Osteoblast (primary cell): ENCODE measurements at regions not wholly inside any gene's neighbourhood (a gene's known extent, or its start where the extent isn't known, plus 50 kb on each side); places are given as distances from the start of the nearest gene placed in this dataset.

Experiments
- DNase-seq: peaks from one replicate; pipeline ENCODE4 v3.0.0; 2011; ENCODE audit warnings: low spot score, mixed read lengths; ENCODE audit not compliant: insufficient read length; ENCODE audit errors: missing footprints
- H2AFZ ChIP-seq: 2 replicates; pipeline ENCODE4 v1.6.0; 2011; ENCODE audit warnings: mild to moderate bottlenecking, low read length
- H3K27ac ChIP-seq: 2 replicates; pipeline ENCODE4 v1.5.1; 2011; ENCODE audit warnings: mild to moderate bottlenecking, low read depth, low read length, moderate library complexity
- H3K27me3 ChIP-seq: 2 replicates; pipeline ENCODE4 v1.6.0; 2012; ENCODE audit warnings: mild to moderate bottlenecking, control low read depth, inconsistent platforms, low read length, moderate library complexity; ENCODE audit not compliant: insufficient read depth
- H3K36me3 ChIP-seq: 2 replicates; pipeline ENCODE4 v1.5.1; 2011; ENCODE audit warnings: mild to moderate bottlenecking, low read length, control low read depth, moderate library complexity; ENCODE audit not compliant: insufficient read depth
- H3K4me1 ChIP-seq: 2 replicates; pipeline ENCODE4 v1.5.1; 2011; ENCODE audit warnings: mild to moderate bottlenecking, low read length, control low read depth, moderate library complexity; ENCODE audit not compliant: insufficient read depth
- H3K4me2 ChIP-seq: 2 replicates; pipeline ENCODE4 v1.6.0; 2011; ENCODE audit warnings: mild to moderate bottlenecking, low read length; ENCODE audit not compliant: insufficient read depth
- H3K4me3 ChIP-seq: fragments of 200-600 bp; sonication (generic); 3 replicates; pipeline ENCODE4 v1.5.1; 2012; ENCODE audit warnings: mild to moderate bottlenecking, low read length, inconsistent platforms; ENCODE audit not compliant: insufficient read depth
- H3K79me2 ChIP-seq: 2 replicates; pipeline ENCODE4 v1.6.0; 2012; ENCODE audit warnings: mild to moderate bottlenecking, low read length, control low read depth, inconsistent platforms; ENCODE audit not compliant: insufficient read depth
- H3K9me3 ChIP-seq: 2 replicates; pipeline ENCODE4 v1.5.1; 2011; ENCODE audit warnings: low read depth, low read length, control low read depth
- H4K20me1 ChIP-seq: 2 replicates; pipeline ENCODE4 v1.6.0; 2012; ENCODE audit warnings: mild to moderate bottlenecking, low read length, control low read depth; ENCODE audit not compliant: insufficient read depth
- CTCF ChIP-seq: IDR thresholded peaks from 2 replicates; pipeline ENCODE4 v1.5.1; 2011; ENCODE audit warnings: mild to moderate bottlenecking, low read depth, low read length, moderate library complexity; ENCODE audit errors: extremely low read depth

GRCh38 chr3:6770397-6770690 is 90.6 kb upstream of the GRM7 start:
- no peak overlapping the region for H2AFZ ChIP-seq
- H3K27me3 ChIP-seq, result no peaks in the 10 kb centered on the region
- no peaks in the 10 kb centered on the region for H3K36me3 ChIP-seq
- no peak overlapping the region for H3K4me2 ChIP-seq
- no peaks in the 10 kb centered on the region for H3K9me3 ChIP-seq
- no peak for TF ChIP-seq CTCF
- no peaks in the 10 kb centered on the region for H4K20me1 ChIP-seq
- no peak for DNase-seq
- H3K79me2 ChIP-seq, result no peaks in the 10 kb centered on the region
- no peak overlapping the region for H3K27ac ChIP-seq
- no peak overlapping the region for H3K4me3 ChIP-seq
- H3K4me1 ChIP-seq, result no peaks in the 10 kb centered on the region

- no peak for DNase-seq
- Histone ChIP-seq H3K27ac (no peak overlapping the region), H3K9me3 (no peaks in the 10 kb centered on the region), H2AFZ (no peak overlapping the region), H3K27me3 (no peaks in the 10 kb centered on the region), H3K79me2 (no peaks in the 10 kb centered on the region), H3K36me3 (no peaks in the 10 kb centered on the region), H4K20me1 (no peaks in the 10 kb centered on the region), H3K4me1 (no peaks in the 10 kb centered on the region), H3K4me2 (no peak overlapping the region), H3K4me3 (no peak overlapping the region)
- no peak for TF ChIP-seq CTCF
Measured at GRCh38 chr3:6771171-6771570, 89.7 kb upstream of the GRM7 start.

- Histone ChIP-seq H3K9me3 (no peaks in the 10 kb centered on the region), H2AFZ (no peak overlapping the region), H3K4me1 (no peaks in the 10 kb centered on the region), H3K79me2 (no peaks in the 10 kb centered on the region), H3K4me2 (no peak overlapping the region), H4K20me1 (no peaks in the 10 kb centered on the region), H3K27me3 (no peaks in the 10 kb centered on the region), H3K4me3 (no peak overlapping the region), H3K27ac (no peak overlapping the region), H3K36me3 (no peaks in the 10 kb centered on the region)
- DNase-seq, result no peak
- no peak for TF ChIP-seq CTCF
Measured at GRCh38 chr3:6779140-6779539, 81.8 kb upstream of the GRM7 start.

- no peaks in the 10 kb centered on the region for H3K9me3 ChIP-seq
- H3K79me2 ChIP-seq, result no peaks in the 10 kb centered on the region
- no peak for TF ChIP-seq CTCF
- no peak overlapping the region for H3K27ac ChIP-seq
- H3K27me3 ChIP-seq, result no peaks in the 10 kb centered on the region
- no peaks in the 10 kb centered on the region for H3K4me1 ChIP-seq
- no peaks in the 10 kb centered on the region for H4K20me1 ChIP-seq
- H3K4me2 ChIP-seq, result no peak overlapping the region
- H2AFZ ChIP-seq, result no peak overlapping the region
- no peaks in the 10 kb centered on the region for H3K36me3 ChIP-seq
- DNase-seq, result no peak
- H3K4me3 ChIP-seq, result no peak overlapping the region
Measured at GRCh38 chr3:6781092-6781491, 79.8 kb upstream of the GRM7 start.
